AG09309 (cell line): ENCODE measurements at regions not wholly inside any gene's neighbourhood (a gene's known extent, or its start where the extent isn't known, plus 50 kb on each side); places are given as distances from the start of the nearest gene placed in this dataset.

Source experiments
- DNase-seq: peaks from one replicate; pipeline ENCODE4 v3.0.0-alpha.2; 2010; ENCODE audit warnings: low read depth
- H3K4me3 ChIP-seq: 2 replicates; pipeline ENCODE4 v1.5.1; 2011; ENCODE audit warnings: mild to moderate bottlenecking, low read depth, low read length, moderate library complexity; ENCODE audit not compliant: control insufficient read depth
- TF ChIP-seq, protein P1 (sequence below): IDR thresholded peaks from 2 replicates; pipeline ENCODE4 v1.5.1; 2011; ENCODE audit warnings: mild to moderate bottlenecking, low read depth, low read length, inconsistent platforms; ENCODE audit not compliant: insufficient read depth, control insufficient read depth; ENCODE audit errors: missing control alignments

DNA sequence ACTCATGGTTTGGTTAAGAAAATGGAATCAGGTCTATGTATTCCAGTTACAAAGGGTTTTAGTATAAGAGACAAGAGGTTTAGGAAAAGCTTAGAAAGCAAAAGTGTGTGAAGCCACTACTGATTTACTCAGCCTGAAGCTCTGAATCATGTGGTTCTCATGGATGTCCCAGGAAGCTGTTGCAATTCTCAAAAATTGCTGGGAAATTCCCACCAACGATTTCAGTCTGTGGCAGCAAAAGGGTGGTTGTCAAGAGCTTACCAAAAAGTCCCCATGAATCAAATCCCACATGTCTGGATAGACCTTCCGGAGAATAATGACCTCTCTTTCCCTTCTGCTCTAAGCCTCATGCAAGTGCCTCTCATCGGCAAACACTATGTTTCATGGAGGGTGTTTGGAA, 929.9 kb downstream of the TLE4 start:
- TF ChIP-seq, protein P1, sequence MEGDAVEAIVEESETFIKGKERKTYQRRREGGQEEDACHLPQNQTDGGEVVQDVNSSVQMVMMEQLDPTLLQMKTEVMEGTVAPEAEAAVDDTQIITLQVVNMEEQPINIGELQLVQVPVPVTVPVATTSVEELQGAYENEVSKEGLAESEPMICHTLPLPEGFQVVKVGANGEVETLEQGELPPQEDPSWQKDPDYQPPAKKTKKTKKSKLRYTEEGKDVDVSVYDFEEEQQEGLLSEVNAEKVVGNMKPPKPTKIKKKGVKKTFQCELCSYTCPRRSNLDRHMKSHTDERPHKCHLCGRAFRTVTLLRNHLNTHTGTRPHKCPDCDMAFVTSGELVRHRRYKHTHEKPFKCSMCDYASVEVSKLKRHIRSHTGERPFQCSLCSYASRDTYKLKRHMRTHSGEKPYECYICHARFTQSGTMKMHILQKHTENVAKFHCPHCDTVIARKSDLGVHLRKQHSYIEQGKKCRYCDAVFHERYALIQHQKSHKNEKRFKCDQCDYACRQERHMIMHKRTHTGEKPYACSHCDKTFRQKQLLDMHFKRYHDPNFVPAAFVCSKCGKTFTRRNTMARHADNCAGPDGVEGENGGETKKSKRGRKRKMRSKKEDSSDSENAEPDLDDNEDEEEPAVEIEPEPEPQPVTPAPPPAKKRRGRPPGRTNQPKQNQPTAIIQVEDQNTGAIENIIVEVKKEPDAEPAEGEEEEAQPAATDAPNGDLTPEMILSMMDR = no peak
- DNase-seq = no peak
- H3K4me3 ChIP-seq = no peak overlapping the region

DNA sequence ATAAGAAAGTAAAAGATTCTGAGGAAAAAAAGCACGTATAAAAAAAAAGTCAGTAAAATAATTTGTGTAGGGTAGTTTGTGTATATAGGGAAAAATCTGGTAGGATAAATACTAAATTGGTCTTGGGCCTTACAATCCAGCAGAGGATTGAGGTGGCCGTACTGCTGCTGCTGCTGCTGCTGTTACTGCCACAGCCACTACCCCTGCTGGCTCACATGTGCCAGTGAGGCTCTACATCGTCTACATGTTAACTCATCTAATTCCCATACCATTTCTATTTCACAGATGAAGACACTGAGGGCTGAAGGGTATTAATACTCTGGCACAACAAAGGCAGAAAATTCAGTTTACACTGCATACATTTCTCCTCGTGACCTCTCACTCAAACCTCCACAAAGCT, 928.5 kb downstream of the TLE4 start:
- DNase-seq = no peak
- TF ChIP-seq, protein P1 = no peak
- H3K4me3 ChIP-seq = no peak overlapping the region

DNA sequence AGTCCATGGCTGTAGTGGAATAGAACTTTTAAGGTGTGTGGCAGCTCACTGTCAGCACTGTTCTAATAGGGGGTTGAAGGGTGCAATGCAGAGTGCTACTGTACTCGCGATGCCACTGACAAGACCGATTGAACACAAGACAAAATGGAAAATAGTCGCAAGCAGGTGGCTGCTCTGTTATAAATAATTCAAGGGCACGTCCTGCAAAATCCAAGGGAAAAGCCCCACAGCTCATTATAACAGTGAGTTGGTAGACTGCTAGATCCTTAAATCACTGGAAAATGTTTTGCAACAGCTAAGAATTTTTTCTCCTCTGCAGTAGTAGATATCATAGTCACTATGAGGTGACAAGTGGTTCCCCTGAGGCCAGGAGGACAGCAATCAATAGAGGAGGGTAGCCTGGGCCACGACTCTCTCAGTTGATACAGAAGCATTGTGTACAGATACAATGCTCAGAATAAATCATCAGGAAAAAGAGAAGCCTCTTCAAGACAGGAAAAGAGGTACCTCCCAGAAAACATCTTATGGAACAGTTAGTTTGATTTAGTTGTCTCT, 926.3 kb downstream of the TLE4 start:
- TF ChIP-seq, protein P1 = no peak
- no peak overlapping the region for H3K4me3 ChIP-seq
- no peak for DNase-seq

DNA sequence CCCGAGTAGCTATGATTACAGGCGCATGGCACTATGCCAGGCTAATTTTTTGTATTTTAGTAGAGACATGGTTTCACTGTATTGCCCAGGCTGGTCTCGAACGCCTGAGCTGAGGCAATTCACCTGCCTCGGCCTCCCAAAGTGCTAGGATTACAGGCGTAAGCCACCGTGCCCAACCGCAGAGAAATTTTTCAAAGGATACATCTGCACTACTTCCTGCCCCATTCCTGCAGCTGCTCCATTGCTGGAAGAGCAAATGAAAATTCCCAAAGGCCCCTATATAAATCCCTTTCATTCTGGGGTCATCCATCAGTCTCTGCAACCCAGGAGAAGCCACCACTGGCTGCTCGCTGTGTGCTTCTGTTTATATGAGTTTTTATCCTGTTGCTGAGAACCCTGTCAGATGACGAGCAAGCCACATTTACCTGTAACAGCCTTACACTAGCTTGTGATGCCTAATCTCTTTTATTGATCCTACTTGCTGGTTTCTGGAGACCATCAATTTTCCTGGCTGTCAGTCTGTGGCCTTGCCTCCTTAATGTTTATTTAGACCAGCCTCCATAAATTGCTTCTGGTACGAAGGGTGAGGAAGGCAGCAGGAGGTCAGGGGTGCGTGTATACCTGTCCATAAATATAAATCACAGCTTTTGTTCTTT, 925.3 kb downstream of the TLE4 start:
- DNase-seq = no peak
- TF ChIP-seq, protein P1 = no peak
- H3K4me3 ChIP-seq = no peak overlapping the region

DNA sequence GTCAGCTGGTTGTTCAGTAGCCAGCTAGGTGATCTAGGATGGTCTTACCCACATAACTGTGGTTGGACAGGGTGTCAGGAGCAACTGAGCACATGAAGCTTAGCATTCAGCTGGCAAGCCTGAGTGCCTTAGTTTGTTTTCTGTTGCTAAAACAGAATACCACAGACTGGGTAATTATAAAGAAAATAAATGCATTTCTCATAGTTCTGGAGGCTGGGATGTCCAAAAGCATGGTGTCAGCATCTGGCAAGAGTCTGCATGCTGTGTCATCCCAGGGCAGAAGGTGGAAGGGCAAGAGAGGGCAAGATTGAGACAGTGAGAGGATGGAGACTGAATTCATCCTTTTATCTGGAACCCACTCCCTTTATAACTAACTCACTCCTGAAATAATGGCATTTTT, 921.5 kb downstream of the TLE4 start:
- TF ChIP-seq, protein P1 = no peak
- H3K4me3 ChIP-seq = no peak overlapping the region
- no peak for DNase-seq

DNA sequence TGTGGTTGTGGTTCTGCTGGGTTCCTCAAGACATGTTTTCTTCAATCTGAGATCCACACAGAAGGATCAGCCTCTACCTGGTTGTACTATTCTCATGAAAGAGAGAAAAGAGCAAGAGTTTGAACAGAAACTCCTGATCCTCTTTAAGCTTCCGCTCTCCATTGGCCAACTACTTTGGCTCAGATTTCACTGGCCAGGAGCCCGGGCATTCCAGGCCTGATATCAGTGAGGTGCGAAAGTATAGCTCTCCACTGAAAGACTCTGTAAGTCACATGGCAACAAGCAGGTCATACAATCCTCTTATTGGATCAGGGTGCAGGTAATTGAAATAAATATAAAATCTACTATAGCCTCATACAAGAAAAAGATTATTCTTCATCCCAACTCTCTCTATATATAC, 920.5 kb downstream of the TLE4 start:
- TF ChIP-seq, protein P1 = no peak
- no peak overlapping the region for H3K4me3 ChIP-seq
- DNase-seq = no peak

DNA sequence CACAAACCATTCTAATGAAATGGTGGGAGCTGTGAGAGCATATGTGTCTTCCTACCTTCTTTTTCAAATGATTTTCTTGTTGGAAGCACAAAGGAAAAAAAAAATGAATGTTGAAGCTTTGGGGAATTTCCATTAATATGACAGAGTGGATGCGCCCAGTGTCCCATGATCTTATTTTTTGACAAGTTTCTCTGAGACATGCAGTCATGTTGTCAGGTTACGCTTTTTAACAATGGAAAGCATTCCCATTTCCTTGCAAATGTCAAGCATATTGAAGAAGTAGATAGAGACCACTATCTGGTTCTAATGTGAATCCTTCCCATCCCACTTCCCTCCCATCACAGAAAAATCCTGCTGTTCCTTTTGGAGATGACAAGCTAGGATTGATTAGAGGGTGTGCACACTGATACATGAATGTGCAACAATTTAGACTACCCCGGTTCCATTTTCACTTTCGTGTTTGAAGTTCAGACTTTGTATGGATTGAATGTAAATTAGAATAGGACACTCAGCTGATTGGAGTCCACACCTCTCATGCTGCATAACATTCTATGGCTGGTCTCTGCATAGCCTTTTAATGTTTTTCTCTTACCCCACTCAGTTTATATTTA, 919.4 kb downstream of the TLE4 start:
- no peak for DNase-seq
- H3K4me3 ChIP-seq = no peak overlapping the region
- TF ChIP-seq, protein P1 = no peak
